Endothelial cell of umbilical vein (primary cell): ENCODE measurements at regions not wholly inside any gene's neighbourhood (a gene's known extent, or its start where the extent isn't known, plus 50 kb on each side); places are given as distances from the start of the nearest gene placed in this dataset.
A peak's percentile ranks its signal among the peaks of the same experiment; 100 is the strongest.

ENCODE experiments used
- BruUV-seq: library from RNA; stranded (reverse); fragments of 400-500 nt; replicated peaks from 2 replicates; lab custom pipeline; 2021; lab: Mats Ljungman, UMichigan
- CTCF ChIA-PET: fragments of 300-600, 350-600 bp; sonication (Branson Sonifier 250); formaldehyde crosslinking; loops from one replicate; lab custom pipeline; 2021; ENCODE audit warnings: antibody characterized with exemption, inconsistent platforms; lab: Charles Lee
- POLR2A ChIA-PET: fragments of 300-600, 350-600 bp; sonication (Branson Sonifier 250); formaldehyde crosslinking; loops from one replicate; lab custom pipeline; 2021; ENCODE audit warnings: antibody characterized with exemption, inconsistent platforms; lab: Charles Lee
- DNase-seq: peaks from one replicate; pipeline ENCODE4 v3.0.0-alpha.2; 2011; ENCODE audit warnings: low read depth, low spot score
- FAIRE-seq: peaks from 2 replicates; lab custom pipeline; 2011; peaks lifted over from hg19 to GRCh38; lab: Jason Lieb, UNC
- H2AFZ ChIP-seq: 2 replicates; pipeline ENCODE4 v1.6.0; 2012; ENCODE audit warnings: low read depth, low read length, control low read depth, inconsistent platforms
- H3K27ac ChIP-seq: 2 replicates; pipeline ENCODE4 v1.5.1; 2011; ENCODE audit warnings: low read depth, mild to moderate bottlenecking, control low read depth, low read length, moderate library complexity; ENCODE audit not compliant: insufficient read depth
- H3K27me3 ChIP-seq, 2 experiments: 2 replicates each; pipeline versions ENCODE4 v1.6.0 to v1.6.1; 2011; ENCODE audit warnings: low read length in 2 of 2, mixed read lengths in 1 of 2; ENCODE audit not compliant: control insufficient read depth in 2 of 2, insufficient read depth in 2 of 2
- H3K36me3 ChIP-seq, 2 experiments: 2 replicates in 1 of 2; 3 replicates in 1 of 2; pipeline ENCODE4 v1.5.1; 2011; ENCODE audit warnings: low read length in 2 of 2, mild to moderate bottlenecking in 1 of 2, moderate library complexity in 1 of 2; ENCODE audit not compliant: control insufficient read depth in 2 of 2, insufficient read depth in 2 of 2; ENCODE audit errors: extremely low read depth in 1 of 2
- H3K4me1 ChIP-seq: 3 replicates; pipeline ENCODE4 v1.5.1; 2011; ENCODE audit warnings: mild to moderate bottlenecking, low read length; ENCODE audit not compliant: control insufficient read depth, insufficient read depth; ENCODE audit errors: extremely low read depth
- H3K4me2 ChIP-seq: 2 replicates; pipeline ENCODE4 v1.6.1; 2011; ENCODE audit warnings: low read length, control low read depth, mixed read lengths; ENCODE audit not compliant: insufficient read depth
- H3K4me3 ChIP-seq, 3 experiments: fragments of 200-600 bp in 1 of 3; sonication (generic), shearing (Covaris generic) in 1 of 3; replicated peaks in 1 of 3; 2 replicates each; pipeline ENCODE4 v1.5.1; 2011 to 2016; ENCODE audit warnings: control low read depth in 3 of 3, low read length in 3 of 3, mild to moderate bottlenecking in 2 of 3, inconsistent platforms in 1 of 3, low read depth in 1 of 3, moderate library complexity in 1 of 3; ENCODE audit not compliant: insufficient read depth in 1 of 3
- H3K79me2 ChIP-seq: 2 replicates; pipeline ENCODE4 v1.6.0; 2012; ENCODE audit warnings: low read length, inconsistent platforms; ENCODE audit not compliant: control insufficient read depth, insufficient read depth
- H3K9ac ChIP-seq: replicated peaks from 2 replicates; pipeline ENCODE3; 2011; ENCODE audit warnings: low read length, control low read depth; ENCODE audit not compliant: insufficient read depth; ENCODE audit errors: extremely low read depth
- H3K9me1 ChIP-seq: replicated peaks from 3 replicates; pipeline ENCODE4 v1.6.0; 2011; ENCODE audit warnings: mild to moderate bottlenecking, low read length; ENCODE audit not compliant: control insufficient read depth, insufficient read depth; ENCODE audit errors: extremely low read depth
- H3K9me3 ChIP-seq: replicated peaks from 2 replicates; pipeline ENCODE4 v1.5.1; 2012; ENCODE audit warnings: low read length, inconsistent platforms; ENCODE audit not compliant: control insufficient read depth, insufficient read depth
- H4K20me1 ChIP-seq: replicated peaks from 2 replicates; pipeline ENCODE3; 2011; ENCODE audit warnings: mild to moderate bottlenecking, low read length; ENCODE audit not compliant: control insufficient read depth, insufficient read depth; ENCODE audit errors: extremely low read depth
- CTCF ChIP-seq, 2 donors: IDR thresholded peaks; 1 replicate in 1 of 2; 2 replicates in 1 of 2; pipeline ENCODE4 v1.5.1; 2011; ENCODE audit warnings: low read length in 2 of 2, mild to moderate bottlenecking in 2 of 2, moderate library complexity in 2 of 2, control low read depth in 1 of 2, inconsistent platforms in 1 of 2, low read depth in 1 of 2; ENCODE audit not compliant: insufficient read depth in 1 of 2; ENCODE audit errors: extremely low read depth in 1 of 2
- EZH2 ChIP-seq: IDR thresholded peaks from 2 replicates; pipeline ENCODE4 v1.6.1; 2012; ENCODE audit warnings: borderline replicate concordance, low read depth, mild to moderate bottlenecking, moderate library complexity, low read length, inconsistent platforms; ENCODE audit not compliant: severe bottlenecking
- FOS ChIP-seq: IDR thresholded peaks from 2 replicates; pipeline ENCODE4 v1.6.1; 2011; ENCODE audit warnings: mild to moderate bottlenecking, low read length, moderate library complexity, borderline replicate concordance; ENCODE audit not compliant: insufficient read depth
- GATA2 ChIP-seq: IDR thresholded peaks from 2 replicates; pipeline ENCODE4 v1.7.0; 2011; ENCODE audit warnings: low read depth, mild to moderate bottlenecking, moderate library complexity, mixed read lengths, low read length; ENCODE audit not compliant: insufficient read length, insufficient read depth
- JUN ChIP-seq: IDR thresholded peaks from 2 replicates; pipeline ENCODE4 v1.6.1; 2011; ENCODE audit warnings: borderline replicate concordance, low read depth; ENCODE audit not compliant: insufficient read length, insufficient read depth
- MAX ChIP-seq: IDR thresholded peaks from 2 replicates; pipeline ENCODE4 v1.6.1; 2011; ENCODE audit not compliant: insufficient read depth, insufficient read length
- MYC ChIP-seq: IDR thresholded peaks from one replicate; pipeline ENCODE4 v1.6.1; 2011; ENCODE audit warnings: mild to moderate bottlenecking, low read depth, low read length
- POLR2A ChIP-seq: IDR thresholded peaks from 2 replicates; pipeline ENCODE4 v1.6.1; 2012; ENCODE audit warnings: low read depth, mild to moderate bottlenecking, control low read depth, low read length
- POLR2AphosphoS5 ChIP-seq: IDR thresholded peaks from 2 replicates; pipeline ENCODE4 v1.6.1; 2012; ENCODE audit warnings: low read depth, mild to moderate bottlenecking, control low read depth, low read length, moderate library complexity; ENCODE audit not compliant: insufficient read depth
- dilution Hi-C: fragments of 300-500 bp; cut with MboI; formaldehyde crosslinking; loops from one replicate; pipeline ENCODE4 v1.15.0; 2019; ENCODE audit warnings: low sequenced_read_pairs; ENCODE audit not compliant: extremely low pct_ligation_motif_present
- intact Hi-C: fragments of 100-400 bp; cut with micrococcal nuclease; formaldehyde crosslinking; loops from one replicate; pipeline ENCODE4 v1.10.0; 2022

- H3K27me3 ChIP-seq = no peaks in the 10 kb centered on the region
- H3K4me2 ChIP-seq = peak overlapping the region; percentile 3
- no peak overlapping the region for H3K4me3 ChIP-seq
- no peaks in the 10 kb centered on the region for H3K9me1 ChIP-seq
- peak overlapping the region; percentile 95 for H3K9ac ChIP-seq
- intact Hi-C loops = no loop called here
- H2AFZ ChIP-seq = no peak overlapping the region
- H4K20me1 ChIP-seq = no peaks in the 10 kb centered on the region
- H3K79me2 ChIP-seq = no peaks in the 10 kb centered on the region
- FAIRE-seq (peak; percentile 90), DNase-seq (peak; percentile 93)
- H3K36me3 ChIP-seq = no peaks in the 10 kb centered on the region
- TF ChIP-seq JUN (peak; percentile 63), EZH2 (no peak), MYC (no peak), CTCF (IDR thresholded peaks at IDR 0.05; ENCODE audit: extremely low read depth in 1 of 2, insufficient read depth in 1 of 2, low read depth in 1 of 2, low read length in 2 of 2) (no peak), MAX (no peak), POLR2A (no peak), GATA2 (peak; percentile 89), POLR2AphosphoS5 (peak; percentile 57), FOS (no peak)
- BruUV-seq = TSS peak; percentile 59
- dilution Hi-C loops = loop anchor here (10.0 kb wide), 1 partner anchor 353 kb away; no protein-coding TSS in a partner anchor
- peaks cover 90% of the 10 kb centered on the region for H3K4me1 ChIP-seq
- H3K27ac ChIP-seq = peak overlapping the region; percentile 91
- ChIA-PET CTCF (interaction anchor here (0.9 to 3.5 kb wide), 12 partner anchors 11 to 362 kb away, joined by 3 to 15 read pairs (median 4); no protein-coding TSS in a partner anchor), POLR2A (interaction anchor here (0.6 to 1.6 kb wide), 5 partner anchors 23 to 327 kb away, joined by 4 to 10 read pairs (median 7); partner anchors contain the start of gene IRF2BP2)
- H3K9me3 ChIP-seq = no peaks in the 10 kb centered on the region
These were observed 111.7 kb upstream of the IRF2BP2 start for GRCh38 chr1:234721476-234722269.
